B cell (primary cell): ENCODE measurements at regions not wholly inside any gene's neighbourhood (a gene's known extent, or its start where the extent isn't known, plus 50 kb on each side); places are given as distances from the start of the nearest gene placed in this dataset.

ENCODE experiments used
- EZH2 ChIP-seq: IDR thresholded peaks from 2 replicates; pipeline ENCODE4 v1.6.1; 2012; ENCODE audit warnings: borderline replicate concordance, low read depth, mild to moderate bottlenecking, moderate library complexity, low read length; ENCODE audit not compliant: insufficient read depth, poor library complexity, severe bottlenecking
- TF ChIP-seq, protein P1 (sequence below): fragments of 200-600 bp; IDR thresholded peaks from one replicate; pipeline ENCODE4 v1.8.0; 2022; ENCODE audit warnings: antibody characterized with exemption, mild to moderate bottlenecking

DNA sequence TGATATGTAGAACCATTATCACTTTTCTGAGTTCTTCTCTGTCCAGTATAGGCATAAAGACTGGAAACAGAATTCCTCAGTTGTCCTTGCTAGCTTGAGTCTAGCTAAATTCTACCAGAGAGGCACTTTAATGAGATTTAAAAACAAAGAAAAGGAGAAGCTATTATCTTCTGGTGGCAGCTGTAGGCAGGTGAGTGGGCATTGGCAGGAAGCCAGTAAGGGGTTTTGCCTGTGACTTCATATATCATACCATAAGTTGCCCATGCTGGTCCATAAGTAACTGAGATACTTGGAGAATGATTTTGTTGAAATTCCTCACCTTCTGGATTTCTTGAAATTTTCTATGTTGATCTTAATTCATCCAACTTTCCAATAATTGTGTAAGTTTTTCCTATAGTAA, 402.3 kb upstream of the TGFBR2 start:
- TF ChIP-seq, protein P1, sequence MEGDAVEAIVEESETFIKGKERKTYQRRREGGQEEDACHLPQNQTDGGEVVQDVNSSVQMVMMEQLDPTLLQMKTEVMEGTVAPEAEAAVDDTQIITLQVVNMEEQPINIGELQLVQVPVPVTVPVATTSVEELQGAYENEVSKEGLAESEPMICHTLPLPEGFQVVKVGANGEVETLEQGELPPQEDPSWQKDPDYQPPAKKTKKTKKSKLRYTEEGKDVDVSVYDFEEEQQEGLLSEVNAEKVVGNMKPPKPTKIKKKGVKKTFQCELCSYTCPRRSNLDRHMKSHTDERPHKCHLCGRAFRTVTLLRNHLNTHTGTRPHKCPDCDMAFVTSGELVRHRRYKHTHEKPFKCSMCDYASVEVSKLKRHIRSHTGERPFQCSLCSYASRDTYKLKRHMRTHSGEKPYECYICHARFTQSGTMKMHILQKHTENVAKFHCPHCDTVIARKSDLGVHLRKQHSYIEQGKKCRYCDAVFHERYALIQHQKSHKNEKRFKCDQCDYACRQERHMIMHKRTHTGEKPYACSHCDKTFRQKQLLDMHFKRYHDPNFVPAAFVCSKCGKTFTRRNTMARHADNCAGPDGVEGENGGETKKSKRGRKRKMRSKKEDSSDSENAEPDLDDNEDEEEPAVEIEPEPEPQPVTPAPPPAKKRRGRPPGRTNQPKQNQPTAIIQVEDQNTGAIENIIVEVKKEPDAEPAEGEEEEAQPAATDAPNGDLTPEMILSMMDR = no peak
- no peak for TF ChIP-seq EZH2
